Trophoblast cell (in vitro differentiated cells and primary cell): ENCODE measurements at regions not wholly inside any gene's neighbourhood (a gene's known extent, or its start where the extent isn't known, plus 50 kb on each side); places are given as distances from the start of the nearest gene placed in this dataset.

ENCODE experiments used
- DNase-seq, 2 donors: peaks; one replicate each; pipeline ENCODE4 v3.0.0-alpha.2; 2016
- H2AFZ ChIP-seq: 2 replicates; pipeline ENCODE4 v1.6.1; 2013; ENCODE audit warnings: low read length, moderate library complexity, mild to moderate bottlenecking; ENCODE audit not compliant: insufficient read depth, poor library complexity
- H2AK5ac ChIP-seq: 2 replicates; pipeline ENCODE4 v1.6.1; 2013; ENCODE audit warnings: mild to moderate bottlenecking, low read length
- H2BK120ac ChIP-seq: 2 replicates; pipeline ENCODE4 v1.6.1; 2013; ENCODE audit warnings: low read length, mild to moderate bottlenecking, moderate library complexity; ENCODE audit not compliant: insufficient read depth, poor library complexity
- H2BK12ac ChIP-seq: 2 replicates; pipeline ENCODE4 v1.6.1; 2013; ENCODE audit warnings: mild to moderate bottlenecking, low read length, moderate library complexity
- H2BK5ac ChIP-seq: 2 replicates; pipeline ENCODE4 v1.6.1; 2013; ENCODE audit warnings: low read length, low read depth, moderate library complexity, mild to moderate bottlenecking; ENCODE audit not compliant: poor library complexity
- H3K14ac ChIP-seq: 2 replicates; pipeline ENCODE4 v1.6.1; 2013; ENCODE audit warnings: mild to moderate bottlenecking, low read length
- H3K18ac ChIP-seq: 2 replicates; pipeline ENCODE4 v1.6.1; 2013; ENCODE audit warnings: mild to moderate bottlenecking, low read length
- H3K23ac ChIP-seq: 2 replicates; pipeline ENCODE4 v1.6.1; 2013; ENCODE audit warnings: low read length
- H3K27ac ChIP-seq: 2 replicates; pipeline ENCODE4 v1.5.1; 2013; ENCODE audit warnings: low read depth, mild to moderate bottlenecking, inconsistent platforms, low read length, moderate library complexity
- H3K27me3 ChIP-seq: 2 replicates; pipeline ENCODE4 v1.6.1; 2013; ENCODE audit warnings: inconsistent platforms, mild to moderate bottlenecking, low read length, moderate library complexity; ENCODE audit not compliant: insufficient read depth
- H3K36me3 ChIP-seq, 2 experiments: 1 replicate in 1 of 2; 2 replicates in 1 of 2; pipeline ENCODE4 v1.6.1; 2013; ENCODE audit warnings: low read length in 2 of 2, mild to moderate bottlenecking in 2 of 2, moderate library complexity in 1 of 2; ENCODE audit not compliant: insufficient read depth in 2 of 2, control insufficient read depth in 1 of 2
- H3K4ac ChIP-seq: 2 replicates; pipeline ENCODE4 v1.6.1; 2013; ENCODE audit warnings: low read depth, mild to moderate bottlenecking, low read length, moderate library complexity
- H3K4me1 ChIP-seq, 2 experiments: 1 replicate in 1 of 2; 2 replicates in 1 of 2; pipeline ENCODE4 v1.6.1; 2013; ENCODE audit warnings: low read length in 2 of 2, mild to moderate bottlenecking in 2 of 2, moderate library complexity in 1 of 2; ENCODE audit not compliant: insufficient read depth in 2 of 2, control insufficient read depth in 1 of 2
- H3K4me2 ChIP-seq: 2 replicates; pipeline ENCODE4 v1.6.1; 2013; ENCODE audit warnings: inconsistent platforms, mild to moderate bottlenecking, low read length, moderate library complexity
- H3K4me3 ChIP-seq: 2 replicates; pipeline ENCODE4 v1.5.1; 2013; ENCODE audit warnings: mild to moderate bottlenecking, low read depth, low read length, inconsistent platforms
- H3K79me1 ChIP-seq: one replicate; pipeline ENCODE4 v1.6.1; 2013; ENCODE audit warnings: low read length
- H3K79me2 ChIP-seq: 2 replicates; pipeline ENCODE4 v1.6.1; 2013; ENCODE audit warnings: low read length, mild to moderate bottlenecking; ENCODE audit not compliant: control insufficient read depth, insufficient read depth, poor library complexity
- H3K9ac ChIP-seq: 2 replicates; pipeline ENCODE4 v1.6.1; 2013; ENCODE audit warnings: mild to moderate bottlenecking, low read length
- H3K9me3 ChIP-seq: 2 replicates; pipeline ENCODE4 v1.6.1; 2013; ENCODE audit warnings: low read depth, mild to moderate bottlenecking, control low read depth, inconsistent platforms, low read length; ENCODE audit not compliant: insufficient read depth
- H4K12ac ChIP-seq: 2 replicates; pipeline ENCODE4 v1.6.1; 2013; ENCODE audit warnings: low read depth, mild to moderate bottlenecking, low read length, moderate library complexity
- H4K8ac ChIP-seq: 2 replicates; pipeline ENCODE4 v1.6.1; 2013; ENCODE audit warnings: low read depth, mild to moderate bottlenecking, low read length, moderate library complexity
- H4K91ac ChIP-seq: one replicate; pipeline ENCODE4 v1.6.1; 2013; ENCODE audit warnings: low read depth, mild to moderate bottlenecking, low read length, moderate library complexity
- WGBS: extraction: QIAGEN DNeasy Blood & Tissue Kit; methylation state at CpG from one replicate; pipeline ENCODE4 v1.1.7; 2013; ENCODE audit warnings: missing lambda C conversion rate; ENCODE audit not compliant: insufficient read length, insufficient coverage; ENCODE audit errors: extremely low coverage; 5-methylcytosine and 5-hydroxymethylcytosine counted together

DNA sequence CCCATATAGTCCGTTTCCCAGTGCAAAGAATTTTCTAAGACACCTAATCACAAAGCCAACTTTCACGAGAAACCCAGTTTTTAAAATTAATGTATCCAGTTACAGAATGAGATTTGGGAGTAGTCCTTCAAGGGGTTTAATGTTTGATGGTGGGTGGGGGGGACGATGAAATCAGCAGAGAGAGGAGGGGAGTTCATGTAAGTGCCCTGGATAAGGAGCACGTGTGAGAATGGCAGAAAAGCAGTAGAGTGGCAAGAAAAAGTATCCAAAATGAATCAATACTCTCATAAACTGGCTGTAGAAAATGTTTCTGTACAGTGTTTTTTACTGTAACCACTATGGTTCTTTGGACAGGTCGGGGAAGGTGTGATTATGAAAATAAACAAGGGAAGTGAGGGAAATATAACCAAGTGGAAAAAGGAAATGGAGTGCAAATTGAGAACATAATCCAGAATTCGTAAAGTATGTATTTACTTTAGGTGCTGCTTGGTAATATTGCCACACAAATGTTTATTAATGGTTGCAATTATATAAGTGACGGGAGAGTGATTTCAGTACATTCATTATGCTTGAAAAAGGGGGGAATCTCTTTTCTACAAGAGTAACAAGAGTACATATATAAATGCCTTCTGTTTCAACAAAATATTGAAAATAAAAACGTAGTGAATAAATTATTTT, 118.7 kb upstream of the RRP15 start:
- no peak overlapping the region for H2AFZ ChIP-seq
- no peak overlapping the region for H3K14ac ChIP-seq
- no peak overlapping the region for H3K9ac ChIP-seq
- H4K91ac ChIP-seq: no peak overlapping the region
- no peaks in the 10 kb centered on the region for H3K36me3 ChIP-seq
- DNase-seq: no peak
- H2BK5ac ChIP-seq: no peak overlapping the region
- H3K79me1 ChIP-seq: no peaks in the 10 kb centered on the region
- peaks cover 1% of the 10 kb centered on the region for H3K9me3 ChIP-seq
- no peak overlapping the region for H3K23ac ChIP-seq
- no peak overlapping the region for H4K12ac ChIP-seq
- no CpG with 5 or more reads among the region's 8 CpGs for WGBS
- H3K4me2 ChIP-seq: no peak overlapping the region
- H3K27me3 ChIP-seq: peaks cover 26% of the 10 kb centered on the region
- no peak overlapping the region for H4K8ac ChIP-seq
- H3K18ac ChIP-seq: no peak overlapping the region
- H3K4me1 ChIP-seq: peaks cover 5 to 11% of the 10 kb centered on the region in 2 experiments
- no peak overlapping the region for H2BK12ac ChIP-seq
- H2BK120ac ChIP-seq: no peak overlapping the region
- H2AK5ac ChIP-seq: no peak overlapping the region
- H3K27ac ChIP-seq: no peak overlapping the region
- no peak overlapping the region for H3K4me3 ChIP-seq
- no peak overlapping the region for H3K4ac ChIP-seq
- H3K79me2 ChIP-seq: no peaks in the 10 kb centered on the region

DNA sequence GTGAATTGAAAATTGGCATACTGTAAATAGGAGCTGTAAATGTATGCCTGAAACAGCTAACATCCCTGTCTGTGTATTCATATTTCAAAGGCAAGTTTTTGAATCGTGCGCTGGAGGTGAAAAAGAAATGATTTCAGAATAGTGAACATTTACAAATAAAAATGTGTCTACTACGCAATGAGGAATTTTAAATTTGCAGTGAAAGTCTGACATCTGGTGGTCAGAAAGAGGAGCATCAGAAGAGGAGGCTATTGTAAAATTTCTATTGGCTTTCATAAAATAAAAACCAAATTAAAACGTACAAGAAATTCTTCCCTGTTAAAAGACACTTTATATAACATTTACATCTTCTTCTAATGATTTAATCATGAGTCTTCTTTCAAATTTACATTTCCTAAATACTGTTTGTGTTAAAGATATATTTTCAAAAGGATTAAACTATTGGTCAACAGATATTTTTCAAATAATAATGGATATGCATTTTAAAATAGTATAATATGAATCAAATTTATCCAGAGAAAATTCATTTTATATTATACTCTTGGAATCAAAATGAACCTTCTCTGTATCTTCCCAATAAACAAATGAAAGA, 113.7 kb upstream of the RRP15 start:
- H2BK12ac ChIP-seq: no peak overlapping the region
- H3K9ac ChIP-seq: no peak overlapping the region
- no peak overlapping the region for H2BK5ac ChIP-seq
- H2BK120ac ChIP-seq: no peak overlapping the region
- H4K91ac ChIP-seq: no peak overlapping the region
- no peak overlapping the region for H2AFZ ChIP-seq
- no peak overlapping the region for H3K4me2 ChIP-seq
- H3K79me2 ChIP-seq: no peaks in the 10 kb centered on the region
- no peak overlapping the region for H4K8ac ChIP-seq
- H3K4me3 ChIP-seq: no peak overlapping the region
- H3K79me1 ChIP-seq: no peaks in the 10 kb centered on the region
- H3K18ac ChIP-seq: no peak overlapping the region
- no CpG with 5 or more reads among the region's 4 CpGs for WGBS
- H3K9me3 ChIP-seq: no peaks in the 10 kb centered on the region
- H2AK5ac ChIP-seq: no peak overlapping the region
- no peak overlapping the region for H3K14ac ChIP-seq
- H3K4me1 ChIP-seq: no peaks in the 10 kb centered on the region
- H3K27me3 ChIP-seq: peaks cover under 1% of the 10 kb centered on the region
- H3K36me3 ChIP-seq: no peaks in the 10 kb centered on the region
- no peak overlapping the region for H4K12ac ChIP-seq
- no peak overlapping the region for H3K23ac ChIP-seq
- no peak overlapping the region for H3K4ac ChIP-seq
- peak; percentile 3 to 72 for DNase-seq
- no peak overlapping the region for H3K27ac ChIP-seq

- H3K4ac ChIP-seq: no peak overlapping the region
- no peak overlapping the region for H3K27ac ChIP-seq
Observed at GRCh38 chr1:218182455-218182854, 102.6 kb upstream of the RRP15 start.

DNA sequence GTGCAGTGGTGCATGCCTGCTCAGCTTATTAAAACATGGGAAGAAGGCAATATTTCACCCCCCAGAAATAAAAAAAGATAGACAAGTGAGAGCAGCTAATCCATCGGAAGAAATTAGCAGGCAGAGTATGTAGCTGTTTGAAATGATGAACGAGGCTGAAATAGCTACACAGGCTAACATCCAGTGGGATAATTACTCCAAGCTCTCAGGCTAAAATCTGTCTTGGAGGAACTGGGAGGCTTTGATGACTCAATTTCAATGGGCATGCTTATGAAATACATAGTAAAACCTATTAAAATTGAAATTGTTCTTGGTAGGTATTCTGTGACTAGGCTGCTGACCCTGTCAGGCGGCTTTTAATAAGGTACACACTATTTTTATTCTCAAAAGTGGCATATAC, 84.1 kb upstream of the RRP15 start:
- Histone ChIP-seq H4K12ac (no peak overlapping the region), H3K27ac (no peak overlapping the region), H3K14ac (no peak overlapping the region), H3K4me3 (no peak overlapping the region), H3K27me3 (no peaks in the 10 kb centered on the region), H3K23ac (no peak overlapping the region), H3K4ac (no peak overlapping the region), H2BK12ac (no peak overlapping the region), H3K79me2 (no peaks in the 10 kb centered on the region), H3K4me2 (no peak overlapping the region), H3K9me3 (no peaks in the 10 kb centered on the region), H3K36me3 (no peaks in the 10 kb centered on the region), H4K8ac (no peak overlapping the region), H2AK5ac (no peak overlapping the region), H2AFZ (no peak overlapping the region), H2BK5ac (no peak overlapping the region), H3K4me1 (no peaks in the 10 kb centered on the region), H3K18ac (no peak overlapping the region), H3K79me1 (no peaks in the 10 kb centered on the region), H2BK120ac (no peak overlapping the region), H4K91ac (no peak overlapping the region), H3K9ac (no peak overlapping the region)
- WGBS: no CpG with 5 or more reads among the region's 3 CpGs
- DNase-seq: no peak

More at GRCh38 chr1:218182455-218182854, 102.6 kb upstream of the RRP15 start:
- no peak overlapping the region for H4K91ac ChIP-seq
- no peak overlapping the region for H4K12ac ChIP-seq
- no peaks in the 10 kb centered on the region for H3K4me1 ChIP-seq
- H2BK5ac ChIP-seq: no peak overlapping the region
- no peak overlapping the region for H3K4me3 ChIP-seq
- no peak overlapping the region for H3K23ac ChIP-seq
- no peaks in the 10 kb centered on the region for H3K36me3 ChIP-seq
- DNase-seq: no peak
- no peak overlapping the region for H3K9ac ChIP-seq
- no peaks in the 10 kb centered on the region for H3K27me3 ChIP-seq
- H3K18ac ChIP-seq: no peak overlapping the region
- no peak overlapping the region for H2AFZ ChIP-seq
- H4K8ac ChIP-seq: no peak overlapping the region
- H2AK5ac ChIP-seq: no peak overlapping the region
- H2BK120ac ChIP-seq: no peak overlapping the region
- H2BK12ac ChIP-seq: no peak overlapping the region
- H3K79me1 ChIP-seq: no peaks in the 10 kb centered on the region
- WGBS: no CpG with 5 or more reads among the region's 2 CpGs
- H3K14ac ChIP-seq: no peak overlapping the region
- no peaks in the 10 kb centered on the region for H3K9me3 ChIP-seq
- no peaks in the 10 kb centered on the region for H3K79me2 ChIP-seq
- H3K4me2 ChIP-seq: no peak overlapping the region
